KOPT-K1 (cell line): ENCODE measurements at regions not wholly inside any gene's neighbourhood (a gene's known extent, or its start where the extent isn't known, plus 50 kb on each side); places are given as distances from the start of the nearest gene placed in this dataset.

Experiments
- H3K27ac ChIP-seq: fragments of 200-600 bp; sonication (generic); 2 replicates; pipeline ENCODE4 v1.5.1; 2016; ENCODE audit warnings: antibody characterized with exemption, mild to moderate bottlenecking, low read depth, low read length; ENCODE audit not compliant: poor library complexity, severe bottlenecking
- H3K36me3 ChIP-seq: fragments of 200-600 bp; sonication (generic); 2 replicates; pipeline ENCODE4 v1.5.1; 2017; ENCODE audit warnings: antibody characterized with exemption, mild to moderate bottlenecking, low read length, moderate library complexity; ENCODE audit not compliant: insufficient read depth
- H3K9me3 ChIP-seq: fragments of 200-600 bp; sonication (generic); 2 replicates; pipeline ENCODE4 v1.5.1; 2017; ENCODE audit warnings: antibody characterized with exemption, low read length, mild to moderate bottlenecking; ENCODE audit not compliant: insufficient read depth, poor library complexity, severe bottlenecking

- Histone ChIP-seq H3K27ac (no peak overlapping the region), H3K36me3 (no peaks in the 10 kb centered on the region), H3K9me3 (no peaks in the 10 kb centered on the region)
Measured at GRCh38 chr22:26894766-26895485, 237.5 kb downstream of the MIAT start.

- no peak overlapping the region for H3K27ac ChIP-seq
Measured at GRCh38 chr22:26897384-26897783, 240.0 kb downstream of the MIAT start.

GRCh38 chr22:26898946-26899605, 241.7 kb downstream of the MIAT start:
- H3K9me3 ChIP-seq: no peaks in the 10 kb centered on the region
- no peaks in the 10 kb centered on the region for H3K36me3 ChIP-seq
- H3K27ac ChIP-seq: no peak overlapping the region

More at GRCh38 chr22:26897384-26897783, 240.0 kb downstream of the MIAT start:
- Histone ChIP-seq H3K36me3 (no peaks in the 10 kb centered on the region), H3K9me3 (no peaks in the 10 kb centered on the region)

- Histone ChIP-seq H3K9me3 (no peaks in the 10 kb centered on the region), H3K36me3 (no peaks in the 10 kb centered on the region), H3K27ac (no peak overlapping the region)
Measured at GRCh38 chr22:26900787-26901186, 243.4 kb downstream of the MIAT start.

- Histone ChIP-seq H3K9me3 (no peaks in the 10 kb centered on the region), H3K27ac (no peak overlapping the region), H3K36me3 (no peaks in the 10 kb centered on the region)
Measured at GRCh38 chr22:26901198-26901816, 243.9 kb downstream of the MIAT start.

- Histone ChIP-seq H3K36me3 (no peaks in the 10 kb centered on the region), H3K9me3 (no peaks in the 10 kb centered on the region), H3K27ac (no peak overlapping the region)
Measured at GRCh38 chr22:26902401-26903029, 245.1 kb downstream of the MIAT start.

- no peak overlapping the region for H3K27ac ChIP-seq
- no peaks in the 10 kb centered on the region for H3K9me3 ChIP-seq
- H3K36me3 ChIP-seq: no peaks in the 10 kb centered on the region
Measured at GRCh38 chr22:26903030-26903856, 245.9 kb downstream of the MIAT start.

- Histone ChIP-seq H3K27ac (no peak overlapping the region), H3K36me3 (no peaks in the 10 kb centered on the region), H3K9me3 (no peaks in the 10 kb centered on the region)
Measured at GRCh38 chr22:26904483-26904882, 247.1 kb downstream of the MIAT start.

GRCh38 chr22:26905076-26905475, 247.7 kb downstream of the MIAT start:
- H3K27ac ChIP-seq: no peak overlapping the region
- no peaks in the 10 kb centered on the region for H3K9me3 ChIP-seq
- no peaks in the 10 kb centered on the region for H3K36me3 ChIP-seq

GRCh38 chr22:26905640-26906039, 248.3 kb downstream of the MIAT start:
- H3K9me3 ChIP-seq: no peaks in the 10 kb centered on the region
- no peaks in the 10 kb centered on the region for H3K36me3 ChIP-seq
- no peak overlapping the region for H3K27ac ChIP-seq

GRCh38 chr22:26906464-26906863, 249.1 kb downstream of the MIAT start:
- Histone ChIP-seq H3K36me3 (no peaks in the 10 kb centered on the region), H3K9me3 (no peaks in the 10 kb centered on the region), H3K27ac (no peak overlapping the region)

- Histone ChIP-seq H3K27ac (no peak overlapping the region), H3K9me3 (no peaks in the 10 kb centered on the region), H3K36me3 (no peaks in the 10 kb centered on the region)
Measured at GRCh38 chr22:26907366-26907765, 250.0 kb downstream of the MIAT start.

GRCh38 chr22:26910845-26911244, 253.5 kb downstream of the MIAT start:
- no peak overlapping the region for H3K27ac ChIP-seq
- H3K36me3 ChIP-seq: no peaks in the 10 kb centered on the region
- H3K9me3 ChIP-seq: no peaks in the 10 kb centered on the region

- Histone ChIP-seq H3K27ac (no peak overlapping the region), H3K36me3 (no peaks in the 10 kb centered on the region), H3K9me3 (no peaks in the 10 kb centered on the region)
Measured at GRCh38 chr22:26912655-26913345, 255.4 kb downstream of the MIAT start.
